ENCODE measurements at regions not wholly inside any gene's neighbourhood (a gene's known extent, or its start where the extent isn't known, plus 50 kb on each side); places are given as distances from the start of the nearest gene placed in this dataset.

DNA sequence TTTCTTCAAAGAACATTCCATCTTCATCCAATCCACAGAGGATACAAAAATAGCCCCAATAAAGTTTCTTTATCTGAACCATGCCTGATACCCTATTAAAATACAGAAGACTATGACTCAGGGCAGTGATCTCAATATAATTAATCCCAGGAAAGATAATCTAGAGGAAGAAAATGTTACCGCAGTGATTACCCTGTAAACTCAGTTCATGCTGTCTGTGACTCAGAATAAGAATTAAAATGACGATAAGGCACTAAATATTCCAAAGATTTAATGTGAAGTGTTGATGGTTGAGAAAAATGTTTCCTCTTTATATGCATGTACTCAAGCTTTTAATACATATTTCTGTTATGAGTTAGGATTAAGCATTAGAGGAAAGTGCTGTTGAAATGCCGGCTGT, 88.6 kb upstream of the LYPLAL1 start:
- no peak for TF ChIP-seq CTCF (conservative IDR thresholded peaks at IDR 0.05; ENCODE audit: low read length)
- no peak for TF ChIP-seq EZH2phosphoT487 (IDR thresholded peaks at IDR 0.05; ENCODE audit: borderline replicate concordance, low read depth, low read length)

Data from OCI-LY7 (cell line).